HEK293 (cell line): ENCODE measurements at regions not wholly inside any gene's neighbourhood (a gene's known extent, or its start where the extent isn't known, plus 50 kb on each side); places are given as distances from the start of the nearest gene placed in this dataset.

ENCODE experiments used
- ATF2 ChIP-seq: fragments of 450-650 bp; formaldehyde crosslinking; IDR thresholded peaks from 2 replicates; pipeline ENCODE4 v1.5.1; 2016; ENCODE audit warnings: missing biosample characterization, missing genetic modification characterization, low read depth
- CTCF ChIP-seq: fragments of 450-650 bp; formaldehyde crosslinking; IDR thresholded peaks from 2 replicates; pipeline ENCODE4 v1.5.1; 2016; ENCODE audit warnings: missing biosample characterization, missing genetic modification characterization
- REPIN1 ChIP-seq: fragments of 450-650 bp; formaldehyde crosslinking; IDR thresholded peaks from 2 replicates; pipeline ENCODE4 v1.5.1; 2017; ENCODE audit warnings: missing biosample characterization, missing genetic modification characterization, low read depth
- ZEB2 ChIP-seq: fragments of 450-650 bp; formaldehyde crosslinking; IDR thresholded peaks from 2 replicates; pipeline ENCODE4 v1.5.1; 2016; ENCODE audit warnings: missing biosample characterization, missing genetic modification characterization
- ZNF398 ChIP-seq: fragments of 450-650 bp; formaldehyde crosslinking; IDR thresholded peaks from 2 replicates; pipeline ENCODE4 v1.5.1; 2017; ENCODE audit warnings: missing biosample characterization, missing genetic modification characterization
- ZNF510 ChIP-seq: fragments of 450-650 bp; formaldehyde crosslinking; IDR thresholded peaks from 2 replicates; pipeline ENCODE4 v1.5.1; 2018; ENCODE audit warnings: mild to moderate bottlenecking, missing genetic modification characterization, missing biosample characterization; ENCODE audit not compliant: insufficient replicate concordance
- ZNF747 ChIP-seq: fragments of 450-650 bp; formaldehyde crosslinking; IDR thresholded peaks from 2 replicates; pipeline ENCODE4 v1.5.1; 2016; ENCODE audit warnings: missing biosample characterization, missing genetic modification characterization
- ZSCAN30 ChIP-seq: fragments of 450-650 bp; IDR thresholded peaks from 2 replicates; pipeline ENCODE4 v1.5.1; 2018; ENCODE audit warnings: missing biosample characterization, mild to moderate bottlenecking, missing genetic modification characterization, moderate library complexity

- TF ChIP-seq ZEB2 (tag by site-specific recombination): no peak
- TF ChIP-seq ZNF510: no peak
- no peak for TF ChIP-seq ZNF747 (tag by site-specific recombination)
- TF ChIP-seq ZSCAN30: no peak
- no peak for TF ChIP-seq REPIN1 (tag by site-specific recombination)
- no peak for TF ChIP-seq ZNF398 (tag by site-specific recombination)
- no peak for TF ChIP-seq CTCF
- TF ChIP-seq ATF2 (tag by site-specific recombination): no peak
Measured at GRCh38 chr10:37015498-37015897, 109.9 kb upstream of the ANKRD30A start.
